Omental fat pad (tissue), 3 donors: ENCODE measurements at regions not wholly inside any gene's neighbourhood (a gene's known extent, or its start where the extent isn't known, plus 50 kb on each side); places are given as distances from the start of the nearest gene placed in this dataset. TPM values are rescaled to one million over a fixed set of nuclear protein-coding genes. Genes with fewer than 3 reads are reported as not detected.

ENCODE experiments used
- ATAC-seq: fragments of 150-250 bp; one replicate; pipeline ENCODE4 v1.9.1; 2016; ENCODE audit warnings: mild to moderate bottlenecking, moderate library complexity; ENCODE audit not compliant: low FRiP score
- DNase-seq: peaks from one replicate; pipeline ENCODE4 v3.0.0-alpha.2; 2019; ENCODE audit warnings: low spot score
- CTCF ChIP-seq, 3 donors: fragments of 450-650 bp; IDR thresholded peaks; one replicate each; pipeline ENCODE4 v1.5.1; 2016 to 2017; ENCODE audit warnings: antibody characterized with exemption in 3 of 3, mild to moderate bottlenecking in 3 of 3, moderate library complexity in 2 of 3
- small RNA-seq: library from RNA; depleted of rRNA; stranded (forward); fragments of <200 nt; gene quantifications from one replicate; pipeline ENCODE3, GENCODE V24; 2016

GRCh38 chr7:55623617-55624016 is 51.3 kb upstream of the VOPP1 start:
- DNase-seq (no peak), ATAC-seq (no peak)
- no peak for TF ChIP-seq CTCF (IDR thresholded peaks at IDR 0.05)

DNA sequence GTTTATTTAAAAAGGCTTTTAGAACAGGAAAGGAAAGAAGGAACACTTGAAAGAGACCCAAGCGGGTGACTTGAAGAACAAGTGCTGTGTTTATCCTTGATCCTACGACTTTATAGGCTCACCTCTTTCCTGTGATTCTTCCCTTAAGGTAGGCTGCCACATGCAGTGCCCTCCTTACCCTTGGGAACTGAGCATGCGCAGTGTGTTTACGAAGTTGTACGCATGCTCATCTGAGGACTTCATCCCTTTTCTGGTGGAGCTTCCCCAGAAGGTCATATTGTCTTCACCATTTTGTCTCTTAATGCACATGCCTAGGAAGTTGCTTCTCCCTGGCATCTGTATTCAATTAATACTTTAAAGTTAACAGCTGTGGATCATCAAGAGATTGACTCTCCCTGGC is 49.9 kb upstream of the VOPP1 start:
- ATAC-seq (no peak), DNase-seq (no peak)
- TF ChIP-seq CTCF (IDR thresholded peaks at IDR 0.05) = no peak

Small RNAs in the stretch of these regions (small RNA-seq; reads per million reads assigned to genes)
- gene RNU6-389P (not detected), gene SUMO2P3 (not detected)
